Ovary (tissue), 7 donors: ENCODE measurements at regions not wholly inside any gene's neighbourhood (a gene's known extent, or its start where the extent isn't known, plus 50 kb on each side); places are given as distances from the start of the nearest gene placed in this dataset.

Experiments used
- DNase-seq, 5 donors: peaks; one replicate each; pipeline ENCODE4 v3.0.0-alpha.2; 2019 to 2020
- H3K27ac ChIP-seq, 2 donors: fragments of 200-600 bp; one replicate each; pipeline versions ENCODE4 v1.5.1 to v1.8.0; 2019 to 2022
- H3K27me3 ChIP-seq: fragments of 200-600 bp; one replicate; pipeline ENCODE4 v1.8.0; 2022
- H3K36me3 ChIP-seq: fragments of 200-600 bp; sonication (generic); one replicate; pipeline ENCODE4 v1.5.1; 2019
- H3K4me1 ChIP-seq: one replicate; pipeline ENCODE4 v1.8.1; 2013; ENCODE audit warnings: mild to moderate bottlenecking, moderate library complexity; ENCODE audit not compliant: insufficient read depth
- H3K4me3 ChIP-seq: fragments of 200-600 bp; sonication (generic); one replicate; pipeline ENCODE4 v1.5.1; 2017
- H3K9me3 ChIP-seq, 2 donors: fragments of 200-600 bp in 1 of 2; sonication (generic) in 1 of 2; one replicate each; pipeline versions ENCODE4 v1.5.1 to v1.8.1; 2013 to 2019; ENCODE audit warnings: mild to moderate bottlenecking in 1 of 2, moderate library complexity in 1 of 2
- CTCF ChIP-seq, 3 donors: fragments of 450-650 bp in 2 of 3; fragments of 200-600 bp in 1 of 3; IDR thresholded peaks; one replicate each; pipeline versions ENCODE4 v1.5.1 to v1.8.0; 2016 to 2022; ENCODE audit warnings: antibody characterized with exemption in 3 of 3, mild to moderate bottlenecking in 1 of 3
- EP300 ChIP-seq: sonication (generic); formaldehyde crosslinking; IDR thresholded peaks from one replicate; pipeline ENCODE4 v1.6.1; 2017; ENCODE audit warnings: antibody characterized with exemption
- POLR2A ChIP-seq: fragments of 450-650 bp; IDR thresholded peaks from one replicate; pipeline ENCODE4 v1.6.1; 2017; ENCODE audit warnings: antibody characterized with exemption, mild to moderate bottlenecking, moderate library complexity
- WGBS, 3 donors: extraction: QIAGEN DNeasy Blood & Tissue Kit in 1 of 3; methylation state at CpG; one replicate each; pipeline versions ENCODE4 v1.1.5 to v1.1.7; 2013 to 2017; 5-methylcytosine and 5-hydroxymethylcytosine counted together
- intact Hi-C, 4 donors: fragments of 100-400 bp; cut with DNase I; formaldehyde crosslinking; loops; one replicate each; pipeline versions ENCODE4 v1.11.0 to v1.15.1; 2022 to 2023
- donor health status: DM: no; HTN: no; CAD: no; lungs with moderate emphysema.
- donor health status: DM: no; HTN: no; CAD: no.
- donor health status: Bipolar disorder and iron deficiency.
- donor health status: DM: no; HTN: no; CAD: no.
- donor health status: DM: yes; HTN: yes; CAD: no.

- WGBS, 3 donors, result 36 to 38% (median 38%) methylated on average over 9 of the region's 9 CpGs
These were observed 151.6 kb upstream of the ZNF644 start for GRCh38 chr1:91173346-91173890.

GRCh38 chr1:91172541-91172940 lies 150.7 kb upstream of the ZNF644 start:
- no peak for TF ChIP-seq EP300
- no peak for TF ChIP-seq POLR2A
- TF ChIP-seq CTCF (IDR thresholded peaks at IDR 0.05), result no peak
- H3K27ac ChIP-seq, result no peak overlapping the region
- H3K27me3 ChIP-seq, result no peaks in the 10 kb centered on the region
- no peak overlapping the region for H3K4me3 ChIP-seq
- H3K4me1 ChIP-seq, result peaks cover 1% of the 10 kb centered on the region
- DNase-seq, result no peak
- no peaks in the 10 kb centered on the region for H3K36me3 ChIP-seq
- intact Hi-C loops, result no loop called here
- 8 to 18% (median 8%) methylated on average over 2 of the region's 2 CpGs for WGBS, 3 donors
- H3K9me3 ChIP-seq, result no peaks in the 10 kb centered on the region

More at GRCh38 chr1:91173346-91173890, 151.6 kb upstream of the ZNF644 start:
- H3K27me3 ChIP-seq, result no peaks in the 10 kb centered on the region
- DNase-seq, result no peak
- intact Hi-C loops, result no loop called here
- no peaks in the 10 kb centered on the region for H3K9me3 ChIP-seq
- no peak overlapping the region for H3K4me3 ChIP-seq
- peaks cover 1% of the 10 kb centered on the region for H3K4me1 ChIP-seq
- no peaks in the 10 kb centered on the region for H3K36me3 ChIP-seq
- TF ChIP-seq POLR2A, result no peak
- TF ChIP-seq CTCF (IDR thresholded peaks at IDR 0.05), result no peak
- TF ChIP-seq EP300, result no peak
- no peak overlapping the region for H3K27ac ChIP-seq

GRCh38 chr1:91171898-91172297 lies 150.1 kb upstream of the ZNF644 start:
- intact Hi-C loops, result no loop called here
- Histone ChIP-seq H3K4me3 (no peak overlapping the region), H3K27ac (no peak overlapping the region), H3K4me1 (peaks cover 1% of the 10 kb centered on the region), H3K9me3 (no peaks in the 10 kb centered on the region), H3K27me3 (no peaks in the 10 kb centered on the region), H3K36me3 (no peaks in the 10 kb centered on the region)
- 9 to 11% (median 10%) methylated on average over 7 of the region's 7 CpGs for WGBS, 3 donors
- TF ChIP-seq EP300 (no peak), POLR2A (no peak), CTCF (IDR thresholded peaks at IDR 0.05) (no peak)
- DNase-seq, result no peak

DNA sequence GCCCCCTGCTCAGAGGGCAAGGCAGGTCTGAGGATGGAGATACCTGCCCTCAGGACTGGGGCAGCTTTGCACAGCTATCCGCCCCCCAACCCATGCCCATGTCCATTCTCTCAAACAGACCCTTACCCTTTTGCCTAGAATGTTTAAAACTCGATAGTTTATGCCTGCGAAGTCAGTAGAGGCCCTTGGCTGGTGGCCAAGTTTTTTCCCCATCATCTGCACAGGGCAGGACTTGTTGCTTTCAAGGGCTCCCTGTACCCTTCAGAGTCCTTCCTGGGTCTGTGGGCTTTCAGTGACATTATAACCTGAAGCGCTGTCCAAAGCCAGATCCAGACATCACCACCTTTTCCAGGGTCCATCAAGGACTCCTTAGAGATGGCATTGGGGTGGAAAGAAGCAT lies 148.7 kb upstream of the ZNF644 start:
- no peak overlapping the region for H3K27ac ChIP-seq
- peaks cover 1% of the 10 kb centered on the region for H3K4me1 ChIP-seq
- no peak for DNase-seq
- TF ChIP-seq CTCF (IDR thresholded peaks at IDR 0.05) (no peak), EP300 (no peak), POLR2A (no peak)
- WGBS, 3 donors, result 87 to 91% (median 91%) methylated on average over 4 of the region's 4 CpGs
- H3K27me3 ChIP-seq, result no peaks in the 10 kb centered on the region
- H3K36me3 ChIP-seq, result no peaks in the 10 kb centered on the region
- H3K4me3 ChIP-seq, result no peak overlapping the region
- intact Hi-C loops, result no loop called here
- H3K9me3 ChIP-seq, result no peaks in the 10 kb centered on the region
